Pancreas (tissue), 10 donors: ENCODE measurements at regions not wholly inside any gene's neighbourhood (a gene's known extent, or its start where the extent isn't known, plus 50 kb on each side); places are given as distances from the start of the nearest gene placed in this dataset.
A peak's percentile ranks its signal among the peaks of the same experiment; 100 is the strongest.

Experiments
- ATAC-seq, 4 donors: fragments of 200-7000 bp; cut with Tn5 transposase; one replicate each; pipeline versions ENCODE4 v1.8.0 to v1.9.1; 2020; ENCODE audit warnings: mild to moderate bottlenecking in 4 of 4, moderate library complexity in 4 of 4
- DNase-seq, 6 donors: peaks; one replicate each; pipeline ENCODE4 v3.0.0-alpha.2; 2020
- FAIRE-seq: peaks from 2 replicates; lab custom pipeline; 2012; peaks lifted over from hg19 to GRCh38; lab: Jason Lieb, UNC
- H3K27ac ChIP-seq, 4 donors: fragments of 200-600 bp; sonication (generic); 1 replicate in 3 of 4; 2 replicates in 1 of 4; pipeline versions ENCODE4 v1.5.0 to v1.8.0; 2020
- H3K27me3 ChIP-seq, 4 donors: fragments of 200-600 bp; one replicate each; pipeline ENCODE4 v1.8.0; 2021
- H3K36me3 ChIP-seq, 3 donors: fragments of 200-600 bp; sonication (generic) in 1 of 3; one replicate each; pipeline versions ENCODE4 v1.5.0 to v1.8.0; 2020 to 2021
- H3K4me1 ChIP-seq, 3 donors: fragments of 200-600 bp; one replicate each; pipeline ENCODE4 v1.8.0; 2021
- H3K4me3 ChIP-seq, 4 donors: fragments of 200-600 bp; sonication (generic) in 2 of 4; one replicate each; pipeline versions ENCODE4 v1.5.0 to v1.8.0; 2020 to 2021
- H3K9me3 ChIP-seq, 4 donors: fragments of 200-600 bp; one replicate each; pipeline ENCODE4 v1.8.0; 2021
- WGBS, 2 donors: extraction: QIAGEN DNeasy Blood & Tissue Kit; methylation state at CpG; one replicate each; pipeline ENCODE4 v1.1.7; 2013; 5-methylcytosine and 5-hydroxymethylcytosine counted together
- intact Hi-C, 3 donors: fragments of 100-400 bp; cut with DNase I; formaldehyde crosslinking; loops; one replicate each; pipeline versions ENCODE4 v1.11.1 to v1.14.2; 2022
- TF ChIP-seq, protein P1 (sequence below), 4 donors: fragments of 200-600 bp; sonication (generic) in 3 of 4; IDR thresholded peaks; one replicate each; pipeline versions ENCODE4 v1.5.0 to v1.8.0; 2021; ENCODE audit warnings: antibody characterized with exemption in 4 of 4
- donor health status: healthy with polysubstance abuse.
- donor health status: DM: no; HTN: no; CAD: no; lungs with moderate emphysema.
- donor health status: DM: no; HTN: no; CAD: no.
- donor health status: control.
- donor health status: control.
- donor health status: Bipolar disorder and iron deficiency.
- donor health status: DM: yes; HTN: yes; CAD: no.
- donor health status: DM: no; HTN: no; CAD: no.
- donor health status: DM: no; HTN: no; CAD: no.
- donor health status: DM: yes; HTN: yes; CAD: no.

DNA sequence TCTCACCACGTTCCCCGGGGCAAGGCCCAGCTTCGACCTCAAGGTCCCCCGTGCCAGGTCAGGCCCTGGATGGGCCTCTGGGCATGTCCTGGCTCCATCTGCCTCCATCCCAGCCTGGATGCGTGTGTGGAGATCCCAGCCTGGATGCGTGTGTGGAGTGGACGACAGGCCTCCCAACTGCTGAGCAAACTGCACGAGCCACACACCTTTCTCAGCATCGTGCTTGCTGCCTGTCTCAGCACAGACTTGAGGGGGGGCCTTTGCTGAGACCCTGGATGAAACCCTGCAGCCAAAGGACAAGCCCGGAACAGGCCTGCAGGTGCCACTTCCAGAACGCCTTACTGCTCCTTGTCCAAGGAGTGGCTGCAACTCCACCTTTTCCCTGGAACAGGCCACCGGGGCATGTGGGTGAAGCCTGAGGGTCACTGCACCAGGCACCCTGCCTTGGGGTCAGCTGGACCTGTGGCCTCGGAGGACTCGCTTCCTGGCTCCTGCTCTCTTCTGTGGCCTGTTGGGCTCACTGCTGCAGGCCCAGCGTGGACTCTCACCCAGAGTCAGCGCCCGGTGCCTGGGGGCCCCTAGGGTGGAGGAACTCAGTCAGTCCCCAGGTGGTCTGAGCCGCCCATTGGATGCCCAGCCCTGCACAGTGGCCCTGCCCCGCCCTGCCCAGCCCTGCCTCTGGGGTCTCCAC lies 176.0 kb downstream of the KIF26A start:
- WGBS, 2 donors, result 68 to 80% methylated on average over 19 of the region's 19 CpGs
- intact Hi-C loops, result no loop called here
- DNase-seq, result peak in 2 of 6 donors; percentile 7 to 44
- no peak for ATAC-seq
- TF ChIP-seq, protein P1, sequence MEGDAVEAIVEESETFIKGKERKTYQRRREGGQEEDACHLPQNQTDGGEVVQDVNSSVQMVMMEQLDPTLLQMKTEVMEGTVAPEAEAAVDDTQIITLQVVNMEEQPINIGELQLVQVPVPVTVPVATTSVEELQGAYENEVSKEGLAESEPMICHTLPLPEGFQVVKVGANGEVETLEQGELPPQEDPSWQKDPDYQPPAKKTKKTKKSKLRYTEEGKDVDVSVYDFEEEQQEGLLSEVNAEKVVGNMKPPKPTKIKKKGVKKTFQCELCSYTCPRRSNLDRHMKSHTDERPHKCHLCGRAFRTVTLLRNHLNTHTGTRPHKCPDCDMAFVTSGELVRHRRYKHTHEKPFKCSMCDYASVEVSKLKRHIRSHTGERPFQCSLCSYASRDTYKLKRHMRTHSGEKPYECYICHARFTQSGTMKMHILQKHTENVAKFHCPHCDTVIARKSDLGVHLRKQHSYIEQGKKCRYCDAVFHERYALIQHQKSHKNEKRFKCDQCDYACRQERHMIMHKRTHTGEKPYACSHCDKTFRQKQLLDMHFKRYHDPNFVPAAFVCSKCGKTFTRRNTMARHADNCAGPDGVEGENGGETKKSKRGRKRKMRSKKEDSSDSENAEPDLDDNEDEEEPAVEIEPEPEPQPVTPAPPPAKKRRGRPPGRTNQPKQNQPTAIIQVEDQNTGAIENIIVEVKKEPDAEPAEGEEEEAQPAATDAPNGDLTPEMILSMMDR (IDR thresholded peaks at IDR 0.05), result no peak
- H3K27me3 ChIP-seq, result no peaks in the 10 kb centered on the region
- H3K9me3 ChIP-seq, result no peaks in the 10 kb centered on the region
- no peaks in the 10 kb centered on the region for H3K4me1 ChIP-seq
- no peak overlapping the region for H3K27ac ChIP-seq
- no peaks in the 10 kb centered on the region for H3K36me3 ChIP-seq
- no peak overlapping the region for H3K4me3 ChIP-seq
- FAIRE-seq, result no peak

DNA sequence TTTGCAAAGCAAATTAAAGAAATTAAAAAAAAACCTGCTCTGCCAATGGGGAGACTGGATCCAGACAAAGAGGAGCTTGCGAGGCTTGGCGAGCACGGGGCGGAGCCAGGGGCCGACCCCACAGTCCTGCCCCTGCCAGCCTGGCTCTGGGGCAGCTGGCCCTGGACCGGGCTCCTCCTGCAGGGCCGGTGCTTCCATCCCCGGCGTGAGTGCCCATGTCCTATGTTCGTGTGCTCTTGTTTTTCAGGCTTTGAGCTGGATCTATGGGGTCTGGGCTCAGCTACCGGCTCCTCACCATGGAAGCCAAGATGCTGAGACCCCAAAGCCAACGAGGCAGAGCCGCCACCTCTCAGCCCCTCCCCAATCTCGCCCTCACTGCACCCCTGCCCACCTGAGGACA lies 176.8 kb downstream of the KIF26A start:
- Histone ChIP-seq H3K4me3 (no peak overlapping the region), H3K27me3 (no peaks in the 10 kb centered on the region), H3K4me1 (no peaks in the 10 kb centered on the region), H3K27ac (no peak overlapping the region), H3K36me3 (no peaks in the 10 kb centered on the region), H3K9me3 (no peaks in the 10 kb centered on the region)
- ATAC-seq, result no peak
- FAIRE-seq, result no peak
- no peak for DNase-seq
- TF ChIP-seq, protein P1 (IDR thresholded peaks at IDR 0.05), result no peak
- WGBS, 2 donors, result 69 to 83% methylated on average over 14 of the region's 14 CpGs
- intact Hi-C loops, result no loop called here

DNA sequence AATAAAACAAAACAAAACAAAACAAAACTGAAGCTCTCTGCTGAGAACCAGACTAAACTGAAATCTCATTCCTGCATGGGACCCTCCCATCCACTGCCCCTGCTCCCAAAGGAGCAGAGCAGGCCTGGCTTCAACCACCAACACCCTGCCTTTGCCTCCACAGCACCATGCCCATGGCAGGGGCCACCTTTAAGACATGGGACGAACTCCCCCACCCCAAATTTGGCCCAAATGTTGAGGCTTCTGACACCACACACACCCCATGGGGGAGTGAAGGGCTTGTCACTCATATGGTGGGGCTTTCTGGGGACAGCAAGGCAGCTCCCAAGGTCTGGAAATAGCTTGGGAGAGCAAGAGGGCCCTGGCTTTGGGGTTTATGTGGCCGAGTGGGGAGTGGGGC lies 177.2 kb downstream of the KIF26A start:
- WGBS, 2 donors, result 69 to 86% methylated on average over 2 of the region's 2 CpGs
- Histone ChIP-seq H3K4me1 (no peaks in the 10 kb centered on the region), H3K27me3 (no peaks in the 10 kb centered on the region), H3K27ac (no peak overlapping the region), H3K36me3 (no peaks in the 10 kb centered on the region), H3K4me3 (no peak overlapping the region), H3K9me3 (no peaks in the 10 kb centered on the region)
- DNase-seq, result peak in 1 of 6 donors; percentile 6
- ATAC-seq, result no peak
- intact Hi-C loops, result no loop called here
- TF ChIP-seq, protein P1 (IDR thresholded peaks at IDR 0.05), result no peak
- no peak for FAIRE-seq

DNA sequence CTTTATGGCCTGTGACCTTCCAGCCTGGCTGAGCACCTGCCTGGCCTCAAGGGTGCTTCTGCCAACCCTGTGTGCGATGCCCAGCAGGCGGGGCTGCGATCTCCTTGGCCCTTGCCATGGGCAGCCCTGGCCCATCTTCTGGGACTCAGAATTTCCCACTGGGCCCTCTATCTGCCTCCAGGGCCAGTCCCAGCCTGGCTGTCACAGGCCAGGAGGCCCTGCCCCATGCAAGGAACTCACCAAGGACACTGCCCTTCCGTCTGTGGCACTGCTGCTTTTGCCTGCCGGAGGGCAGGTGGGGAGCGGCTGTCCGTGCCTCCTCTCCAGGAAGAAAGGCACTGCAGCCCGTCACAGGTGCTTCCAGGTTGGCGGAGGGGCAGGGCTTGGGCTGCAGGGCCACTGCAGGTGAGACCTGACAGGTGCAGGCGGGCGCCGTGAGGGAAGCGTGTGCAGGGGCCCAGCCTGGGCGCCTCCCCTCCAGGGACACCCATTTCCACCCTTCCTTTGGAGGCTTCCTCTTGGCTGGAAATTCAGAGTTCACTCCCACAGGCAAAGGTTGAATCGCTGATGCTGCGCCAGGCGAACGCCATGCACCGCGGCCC lies 177.8 kb downstream of the KIF26A start:
- Histone ChIP-seq H3K4me3 (no peak overlapping the region), H3K27ac (no peak overlapping the region), H3K27me3 (no peaks in the 10 kb centered on the region), H3K4me1 (no peaks in the 10 kb centered on the region), H3K36me3 (no peaks in the 10 kb centered on the region), H3K9me3 (no peaks in the 10 kb centered on the region)
- DNase-seq, result peak in 3 of 6 donors; percentile 5 to 49 (median 44)
- WGBS, 2 donors, result 76 to 83% methylated on average over 20 of the region's 20 CpGs
- no peak for FAIRE-seq
- ATAC-seq, result no peak
- intact Hi-C loops, result no loop called here
- TF ChIP-seq, protein P1 (IDR thresholded peaks at IDR 0.05), result no peak
